HPDE6-E6E7 (cell line): ENCODE measurements at regions not wholly inside any gene's neighbourhood (a gene's known extent, or its start where the extent isn't known, plus 50 kb on each side); places are given as distances from the start of the nearest gene placed in this dataset.
"Not testable (repeated sequence)": the region's sequence is repeated elsewhere in the genome, so short reads cannot be mapped to it uniquely, and the experiment has no call there.

Experiments used
- DNase-seq: peaks from one replicate; pipeline ENCODE4 v3.0.0; 2011; ENCODE audit warnings: missing footprints; ENCODE audit errors: extremely low spot score

DNA sequence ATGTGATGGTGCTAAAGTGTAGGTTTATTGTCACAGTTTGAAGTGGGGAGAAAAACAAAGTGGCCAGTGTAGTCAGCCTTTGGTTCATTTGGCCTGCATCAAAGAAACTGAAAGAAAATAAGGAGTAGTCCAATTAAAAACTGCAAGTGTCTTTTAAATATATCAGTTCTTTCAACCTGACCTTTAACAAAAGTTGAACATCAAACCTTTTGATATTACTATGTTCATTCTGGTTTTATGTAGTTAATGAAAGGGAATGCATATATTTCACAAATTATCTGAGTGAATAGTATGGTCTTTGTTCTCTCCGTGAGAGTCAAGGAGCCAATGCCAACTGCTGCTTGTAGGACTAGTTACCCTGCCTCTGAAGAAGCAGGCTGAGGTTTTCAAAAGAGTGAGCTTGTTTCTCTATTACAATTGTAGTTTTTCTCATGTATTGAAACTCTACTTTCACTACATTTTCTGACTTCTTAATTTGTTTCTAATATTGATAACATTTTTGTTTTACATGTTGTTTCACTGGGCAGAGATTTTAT is 1160.8 kb upstream of the LRRTM3 start:
- no peak for DNase-seq

DNA sequence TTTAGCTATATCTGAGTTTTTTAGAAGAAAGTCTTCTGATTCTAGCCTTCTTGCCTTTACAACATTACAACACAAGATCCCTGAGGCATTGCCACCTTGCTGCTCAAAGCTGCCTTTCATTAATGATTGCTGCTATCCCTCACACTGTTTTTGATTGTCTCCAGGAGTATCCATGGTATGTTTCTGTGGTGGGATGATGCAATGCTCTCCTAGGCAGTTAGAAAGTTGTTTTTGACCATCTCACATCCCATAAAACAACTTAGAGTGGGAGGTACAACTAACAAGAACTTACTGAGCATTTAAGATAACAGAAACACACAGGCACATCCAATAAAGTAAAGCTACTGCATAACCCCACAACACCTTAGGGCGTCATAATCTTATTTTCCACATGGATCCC is 1156.0 kb upstream of the LRRTM3 start:
- DNase-seq, result no peak

GRCh38 chr10:65778753-65779152 is 1147.1 kb upstream of the LRRTM3 start:
- no peak for DNase-seq

GRCh38 chr10:65779985-65780384 is 1145.9 kb upstream of the LRRTM3 start:
- no peak for DNase-seq

GRCh38 chr10:65786279-65786678 is 1139.6 kb upstream of the LRRTM3 start:
- DNase-seq, result no peak

GRCh38 chr10:65787571-65787970 is 1138.3 kb upstream of the LRRTM3 start:
- no peak for DNase-seq

- no peak for DNase-seq
Observed at GRCh38 chr10:65788271-65788670, 1137.6 kb upstream of the LRRTM3 start.

DNA sequence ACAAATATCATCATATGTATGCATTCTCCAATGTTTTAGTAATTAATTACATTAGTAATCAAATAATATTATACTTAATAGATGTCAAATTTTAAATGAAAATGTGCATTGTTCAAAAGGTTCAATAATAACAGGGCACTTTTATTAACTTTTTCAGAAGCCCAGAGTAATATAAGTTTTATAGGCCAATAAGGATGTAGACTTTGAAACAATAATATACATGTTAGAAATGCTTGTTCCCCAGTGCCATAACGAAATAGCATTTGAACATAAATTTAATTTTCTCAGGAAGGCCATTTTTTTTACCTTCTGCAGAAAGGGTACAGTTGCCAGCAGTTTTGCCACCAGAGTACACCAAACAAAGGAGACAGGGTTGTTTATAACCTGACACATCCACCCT is 1133.9 kb upstream of the LRRTM3 start:
- DNase-seq, result no peak

- DNase-seq, result no peak
Observed at GRCh38 chr10:65793738-65794425, 1132.0 kb upstream of the LRRTM3 start.

- DNase-seq, result not testable (repeated sequence)
Observed at GRCh38 chr10:65794861-65795260, 1131.0 kb upstream of the LRRTM3 start.

DNA sequence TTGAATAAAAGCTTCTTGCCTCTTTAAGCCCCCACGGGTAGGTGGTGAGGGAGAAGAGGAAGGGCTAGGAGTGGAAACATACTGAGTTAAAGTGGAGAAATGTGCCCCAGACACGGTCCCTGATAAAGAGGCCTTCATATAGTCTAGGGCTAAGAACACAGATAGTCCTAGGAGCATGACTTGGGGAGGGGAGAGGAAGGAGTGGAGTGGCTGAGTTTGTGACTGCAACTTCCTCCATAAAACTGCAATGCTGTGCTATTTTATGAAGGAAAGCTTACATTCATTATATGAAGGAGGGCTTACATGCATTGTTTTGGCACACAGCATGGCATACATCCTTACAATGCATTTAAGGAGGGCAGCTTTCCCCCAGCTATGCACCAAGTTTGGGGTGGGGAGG is 1129.4 kb upstream of the LRRTM3 start:
- no peak for DNase-seq

DNA sequence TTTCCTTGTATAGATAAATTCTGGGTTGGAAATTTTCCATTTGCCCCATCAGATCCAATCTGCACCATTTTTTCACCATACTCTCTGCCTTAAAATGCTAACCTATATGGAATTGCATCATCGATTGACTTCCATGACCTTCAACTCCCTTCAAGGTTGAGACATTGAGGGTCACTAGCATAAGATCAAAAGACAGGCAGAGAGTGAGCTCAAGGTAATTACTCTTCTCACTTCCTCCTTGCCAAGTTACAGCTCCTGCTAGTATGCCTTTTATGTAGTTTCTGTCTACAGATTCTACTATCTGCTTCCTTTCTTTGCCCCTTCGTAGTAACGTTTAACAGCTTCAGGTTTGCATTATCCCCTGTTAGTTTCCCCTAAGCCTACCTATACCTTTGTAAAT is 1127.7 kb upstream of the LRRTM3 start:
- no peak for DNase-seq

DNA sequence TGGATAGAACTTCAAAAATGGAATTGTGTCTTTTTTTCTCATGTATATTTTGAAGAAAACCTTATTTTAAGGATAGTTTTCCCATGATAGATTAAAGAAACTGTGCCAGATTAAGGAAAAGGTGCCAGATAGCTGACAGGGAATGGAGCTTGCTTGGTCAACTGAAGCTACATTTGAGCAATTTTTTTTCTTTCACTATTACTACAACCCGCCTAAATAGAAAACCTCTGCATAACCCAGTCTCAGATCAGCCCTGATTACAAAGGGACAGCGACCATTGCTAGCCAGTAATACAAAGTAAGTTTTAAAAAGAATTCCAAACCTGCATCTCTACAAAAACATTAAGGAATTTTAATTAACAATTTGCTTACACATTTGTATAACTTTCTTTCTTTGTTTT is 1123.4 kb upstream of the LRRTM3 start:
- DNase-seq, result no peak

DNA sequence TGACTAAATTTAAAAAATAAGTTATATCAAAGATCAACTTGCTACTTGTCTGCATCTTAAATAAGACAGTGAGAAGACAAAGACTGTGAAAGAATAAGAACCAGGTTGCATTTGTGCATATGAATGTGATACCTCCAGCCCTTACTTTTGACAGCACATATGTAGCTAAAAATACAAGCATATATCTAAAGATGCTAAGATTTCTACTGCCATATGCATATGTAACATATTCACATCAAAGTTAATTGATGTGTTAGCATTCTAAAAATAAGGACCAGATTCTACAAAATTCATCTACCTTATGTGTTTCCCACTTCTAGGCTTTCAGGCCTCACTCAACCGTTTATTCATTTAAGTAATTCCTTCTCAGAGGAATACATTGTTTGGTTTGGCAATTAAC is 1120.3 kb upstream of the LRRTM3 start:
- DNase-seq, result no peak

DNA sequence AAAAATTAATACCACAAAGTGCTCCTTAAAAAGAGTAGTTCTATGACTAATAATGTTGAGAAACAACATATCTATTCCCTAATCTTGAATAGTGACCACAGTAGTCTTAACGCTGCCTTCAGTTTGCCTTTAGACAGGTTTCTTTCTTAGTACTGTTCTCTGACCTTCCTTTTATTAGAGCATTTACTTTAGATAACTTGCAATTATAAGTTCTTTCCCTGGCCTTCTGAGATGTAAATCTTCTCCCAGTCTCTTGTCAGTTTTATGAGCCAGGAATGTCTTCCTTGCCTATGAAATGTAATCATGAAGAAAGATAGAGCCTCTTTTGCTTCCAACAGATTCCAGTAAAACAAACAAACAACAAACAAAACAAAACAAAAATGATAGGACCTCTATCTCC is 1119.8 kb upstream of the LRRTM3 start:
- DNase-seq, result no peak

DNA sequence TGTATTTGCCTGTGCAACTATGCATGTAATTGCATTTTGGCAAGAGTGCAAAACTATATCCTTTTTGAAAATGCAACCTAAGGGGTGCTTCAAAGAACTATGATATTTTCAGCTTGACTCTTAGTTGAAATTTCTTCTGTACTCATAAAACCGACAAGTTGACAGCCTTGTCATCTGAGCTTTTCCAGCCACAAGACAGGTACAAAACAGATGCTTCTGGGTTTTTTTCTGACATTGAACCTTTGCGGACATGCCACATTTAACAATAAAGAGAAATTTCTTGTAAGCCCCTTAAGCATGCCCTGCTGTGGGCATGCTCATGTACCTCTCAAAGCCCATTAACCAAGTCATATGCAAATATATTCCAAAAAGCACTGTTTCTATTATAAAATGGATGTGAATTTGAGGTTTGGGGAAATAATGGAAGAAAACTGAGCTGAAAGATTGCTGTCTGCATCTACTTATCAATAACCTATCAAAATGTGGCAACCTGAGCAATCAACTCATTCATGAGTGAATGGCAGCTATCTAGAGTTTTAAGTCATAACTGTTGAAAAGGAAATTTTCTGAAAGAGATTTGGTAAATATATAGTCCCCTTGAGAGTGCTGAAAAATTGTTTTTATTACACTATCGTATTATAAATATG is 1117.0 kb upstream of the LRRTM3 start:
- no peak for DNase-seq

- DNase-seq, result no peak
Observed at GRCh38 chr10:65811931-65812525, 1113.8 kb upstream of the LRRTM3 start.

DNA sequence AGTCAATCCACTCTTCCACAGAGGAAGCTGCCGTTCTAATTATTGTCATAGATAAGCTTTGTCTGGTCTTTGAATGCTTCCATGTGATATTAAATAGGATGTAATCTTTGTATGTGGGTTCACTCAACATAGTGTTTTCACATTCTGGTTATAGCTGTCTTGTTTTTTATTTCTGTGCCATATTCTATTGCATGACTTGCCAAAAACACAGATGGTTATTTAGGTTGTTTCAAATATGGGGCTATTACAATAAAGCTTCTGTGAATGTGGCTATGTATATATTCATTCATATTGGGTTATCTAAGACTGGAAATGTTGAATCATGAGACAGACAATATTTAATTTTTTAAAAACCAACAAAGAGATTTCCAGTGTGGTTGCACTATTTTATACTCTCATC is 1109.3 kb upstream of the LRRTM3 start:
- DNase-seq, result no peak

DNA sequence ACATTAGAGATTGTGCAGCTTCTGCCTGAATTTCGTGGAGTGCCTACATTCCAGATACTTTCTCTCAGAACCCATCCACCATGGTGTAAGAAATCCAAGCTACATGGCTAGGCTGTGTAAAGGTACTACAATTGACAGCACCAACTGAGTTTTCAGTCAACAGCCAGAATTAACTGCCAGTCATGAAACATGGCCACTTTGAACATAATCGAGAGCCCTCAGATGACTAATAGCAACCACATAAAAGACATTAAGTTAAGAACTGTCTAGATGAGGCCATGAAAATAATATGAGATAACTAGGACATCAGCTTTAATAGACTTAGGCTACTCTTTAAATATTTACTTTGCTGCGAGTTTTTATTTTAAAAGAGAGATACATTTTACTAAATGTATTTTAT is 1106.8 kb upstream of the LRRTM3 start:
- no peak for DNase-seq

- DNase-seq, result no peak
Observed at GRCh38 chr10:65827359-65827758, 1098.5 kb upstream of the LRRTM3 start.

- no peak for DNase-seq
Observed at GRCh38 chr10:65838811-65839210, 1087.0 kb upstream of the LRRTM3 start.

DNA sequence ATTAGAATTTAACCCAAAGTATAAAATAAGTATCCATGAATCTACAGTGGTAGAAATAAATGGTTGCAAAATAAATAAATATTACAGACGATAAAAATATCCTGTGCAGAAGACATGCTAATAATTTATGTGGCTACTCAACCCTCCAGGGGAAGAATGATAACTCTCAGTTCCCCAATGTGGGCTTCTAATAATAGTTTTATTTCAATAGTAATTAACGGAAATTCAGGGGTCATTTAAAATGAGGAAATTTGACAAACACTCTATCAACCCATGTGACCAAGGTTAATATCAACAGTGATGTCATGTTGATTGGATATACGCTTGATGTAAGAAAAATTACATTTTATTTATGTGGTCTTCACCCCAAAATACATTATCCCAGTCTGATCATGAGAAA is 1082.6 kb upstream of the LRRTM3 start:
- no peak for DNase-seq

DNA sequence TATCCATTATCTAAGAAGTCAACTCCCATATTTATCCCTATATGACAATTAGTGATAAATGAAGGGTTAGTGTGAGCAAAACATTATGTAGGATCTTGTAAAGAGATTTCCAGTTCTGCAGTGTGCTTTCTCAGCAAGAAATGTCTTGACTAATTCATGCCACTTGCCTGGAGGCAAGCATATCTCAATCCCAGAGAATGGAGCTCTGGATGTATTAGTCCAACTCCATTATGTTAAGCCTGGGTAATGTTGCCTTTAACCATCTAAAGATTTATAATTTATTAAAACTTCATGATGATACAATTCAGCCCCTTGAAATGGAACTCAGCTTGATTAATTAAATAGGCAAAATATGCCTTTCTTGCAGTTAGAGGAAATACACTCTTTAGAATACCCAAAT is 1079.9 kb upstream of the LRRTM3 start:
- no peak for DNase-seq
